ENCODE measurements at regions not wholly inside any gene's neighbourhood (a gene's known extent, or its start where the extent isn't known, plus 50 kb on each side); places are given as distances from the start of the nearest gene placed in this dataset.

- no peak overlapping the region for H3K4me2 ChIP-seq (replicated peaks; ENCODE audit: extremely low read depth, low read length, poor library complexity, severe bottlenecking)
- H3K27me3 Mint-ChIP-seq (ENCODE audit: low read depth in 3 of 3), result peaks cover 0 to 2% (median 0%) of the 10 kb centered on the region in 3 donors
- no peaks in the 10 kb centered on the region for H3K27me3 ChIP-seq (ENCODE audit: control insufficient read depth in 2 of 2, insufficient read depth in 2 of 2, low read length in 2 of 2)
- no peak for DNase-seq
- H3K4me3 Mint-ChIP-seq, result no peak overlapping the region
- no peaks in the 10 kb centered on the region for H4K20me1 ChIP-seq (ENCODE audit: insufficient read depth, low read length)
- 90% methylated on average over 5 of the region's 5 CpGs for WGBS (ENCODE audit: insufficient coverage)
- no peak for TF ChIP-seq CTCF (IDR thresholded peaks at IDR 0.05)
- no peak overlapping the region for H3K27ac ChIP-seq (ENCODE audit: low read depth in 1 of 2, low read length in 2 of 2)
- no peaks in the 10 kb centered on the region for H3K4me1 ChIP-seq (ENCODE audit: control insufficient read depth in 1 of 2, insufficient read depth in 2 of 2, low read length in 2 of 2)
- H3K27ac Mint-ChIP-seq, result no peak overlapping the region
- H3K4me3 ChIP-seq (replicated peaks in 1 of 3; ENCODE audit: low read depth in 2 of 3, low read length in 3 of 3), result no peak overlapping the region
- no peaks in the 10 kb centered on the region for H3K4me1 Mint-ChIP-seq
- intact Hi-C loops (cut with micrococcal nuclease), result no loop called here
- H3K36me3 Mint-ChIP-seq, result no peaks in the 10 kb centered on the region
- no peaks in the 10 kb centered on the region for H3K9me3 ChIP-seq (replicated peaks in 1 of 2; ENCODE audit: control insufficient read depth in 1 of 2, insufficient read depth in 1 of 2, low read length in 2 of 2)
- no peak overlapping the region for H2AFZ ChIP-seq (ENCODE audit: insufficient read depth, low read depth, low read length, poor library complexity, severe bottlenecking)
- no peaks in the 10 kb centered on the region for H3K36me3 ChIP-seq (replicated peaks in 1 of 2; ENCODE audit: control insufficient read depth in 1 of 2, insufficient read depth in 2 of 2, low read length in 2 of 2)
- H3K9me3 Mint-ChIP-seq, result peaks cover 0 to 9% (median 1%) of the 10 kb centered on the region in 7 donors
- H3K79me2 ChIP-seq (ENCODE audit: insufficient read depth, low read length), result no peaks in the 10 kb centered on the region
- no peak overlapping the region for H3K9ac ChIP-seq (ENCODE audit: insufficient read depth, low read length, poor library complexity, severe bottlenecking)
Measured at GRCh38 chr4:181200076-181200475, 1043.1 kb upstream of the TENM3 start.

- Mint-ChIP-seq H3K4me1 (no peaks in the 10 kb centered on the region), H3K27me3 (ENCODE audit: low read depth in 3 of 3) (peaks cover 0 to 2% (median 0%) of the 10 kb centered on the region in 3 donors), H3K36me3 (no peaks in the 10 kb centered on the region), H3K4me3 (no peak overlapping the region), H3K27ac (peak overlapping the region in 1 of 7 donors; percentile 33), H3K9me3 (peaks cover 0 to 3% (median 2%) of the 10 kb centered on the region in 7 donors)
- Histone ChIP-seq H3K9ac (ENCODE audit: insufficient read depth, low read length, poor library complexity, severe bottlenecking) (no peak overlapping the region), H2AFZ (ENCODE audit: insufficient read depth, low read depth, low read length, poor library complexity, severe bottlenecking) (no peak overlapping the region), H3K27ac (ENCODE audit: low read depth in 1 of 2, low read length in 2 of 2) (no peak overlapping the region), H3K27me3 (ENCODE audit: control insufficient read depth in 2 of 2, insufficient read depth in 2 of 2, low read length in 2 of 2) (no peaks in the 10 kb centered on the region), H4K20me1 (ENCODE audit: insufficient read depth, low read length) (no peaks in the 10 kb centered on the region), H3K4me2 (replicated peaks; ENCODE audit: extremely low read depth, low read length, poor library complexity, severe bottlenecking) (no peak overlapping the region), H3K4me1 (ENCODE audit: control insufficient read depth in 1 of 2, insufficient read depth in 2 of 2, low read length in 2 of 2) (no peaks in the 10 kb centered on the region), H3K9me3 (replicated peaks in 1 of 2; ENCODE audit: control insufficient read depth in 1 of 2, insufficient read depth in 1 of 2, low read length in 2 of 2) (no peaks in the 10 kb centered on the region), H3K36me3 (replicated peaks in 1 of 2; ENCODE audit: control insufficient read depth in 1 of 2, insufficient read depth in 2 of 2, low read length in 2 of 2) (no peaks in the 10 kb centered on the region), H3K4me3 (replicated peaks in 1 of 3; ENCODE audit: low read depth in 2 of 3, low read length in 3 of 3) (no peak overlapping the region), H3K79me2 (ENCODE audit: insufficient read depth, low read length) (no peaks in the 10 kb centered on the region)
- DNase-seq, result no peak
- intact Hi-C loops (cut with micrococcal nuclease), result no loop called here
- 8% methylated on average over 1 of the region's 5 CpGs for WGBS (ENCODE audit: insufficient coverage)
- no peak for TF ChIP-seq CTCF (IDR thresholded peaks at IDR 0.05)
Measured at GRCh38 chr4:181202240-181202639, 1041.0 kb upstream of the TENM3 start.

Data from CD14-positive monocyte (primary cell).